A673 (cell line): ENCODE measurements at regions not wholly inside any gene's neighbourhood (a gene's known extent, or its start where the extent isn't known, plus 50 kb on each side); places are given as distances from the start of the nearest gene placed in this dataset.

Experiments used
- BruUV-seq: library from RNA; stranded (reverse); fragments of 400-500 nt; replicated peaks from 2 replicates; lab custom pipeline; 2021; lab: Mats Ljungman, UMichigan
- CTCF ChIA-PET: fragments of 300-600 bp; sonication (Branson Sonifier 250); formaldehyde crosslinking; loops from one replicate; lab custom pipeline; 2022; ENCODE audit warnings: antibody characterized with exemption; lab: Charles Lee
- POLR2A ChIA-PET: fragments of 300-600 bp; sonication (Branson Sonifier 250); formaldehyde crosslinking; loops from one replicate; lab custom pipeline; 2022; ENCODE audit warnings: antibody characterized with exemption; ENCODE audit not compliant: low non-redundant PET; lab: Charles Lee
- DNase-seq: peaks from one replicate; pipeline ENCODE4 v3.0.0-alpha.2; 2015; ENCODE audit warnings: low spot score
- H3K27ac ChIP-seq: fragments of 200-600 bp; sonication (generic); 2 replicates; pipeline ENCODE4 v1.5.1; 2016; ENCODE audit warnings: mixed run types, low read depth, mild to moderate bottlenecking, mixed read lengths, antibody characterized with exemption, low read length; ENCODE audit not compliant: poor library complexity, severe bottlenecking
- H3K27me3 ChIP-seq: fragments of 200-600 bp; sonication (generic); replicated peaks from 2 replicates; pipeline ENCODE4 v1.6.1; 2017; ENCODE audit warnings: mixed run types, low read depth, mild to moderate bottlenecking, mixed read lengths, antibody characterized with exemption, low read length; ENCODE audit not compliant: insufficient read depth, poor library complexity
- H3K36me3 ChIP-seq: fragments of 200-600 bp; sonication (generic); 2 replicates; pipeline ENCODE4 v1.6.1; 2016; ENCODE audit warnings: mixed run types, mild to moderate bottlenecking, mixed read lengths, antibody characterized with exemption, low read length; ENCODE audit not compliant: insufficient read depth, poor library complexity, severe bottlenecking
- H3K4me1 ChIP-seq: fragments of 200-600 bp; sonication (generic); 2 replicates; pipeline ENCODE4 v1.6.1; 2017; ENCODE audit warnings: mixed run types, mild to moderate bottlenecking, mixed read lengths, antibody characterized with exemption, low read length; ENCODE audit not compliant: insufficient read depth, poor library complexity, severe bottlenecking
- H3K4me3 ChIP-seq: fragments of 200-600 bp; sonication (generic); 2 replicates; pipeline ENCODE4 v1.5.1; 2016; ENCODE audit warnings: low read depth, mixed run types, mild to moderate bottlenecking, mixed read lengths, low read length; ENCODE audit not compliant: poor library complexity, severe bottlenecking
- H3K9me3 ChIP-seq: fragments of 200-600 bp; sonication (generic); 2 replicates; pipeline ENCODE4 v1.6.1; 2016; ENCODE audit warnings: mixed run types, low read depth, mild to moderate bottlenecking, mixed read lengths, antibody characterized with exemption, low read length; ENCODE audit not compliant: poor library complexity, severe bottlenecking
- CTCF ChIP-seq: fragments of 300-800, 200-600 bp; sonication (generic); conservative IDR thresholded peaks from 2 replicates; pipeline ENCODE4 v1.5.1; 2017; ENCODE audit warnings: low read depth, mild to moderate bottlenecking, antibody characterized with exemption, low read length, moderate library complexity, mixed read lengths
- EZH2 ChIP-seq: fragments of 200-600 bp; sonication (generic); IDR thresholded peaks from 2 replicates; pipeline ENCODE4 v1.6.1; 2017; ENCODE audit warnings: borderline replicate concordance, low read depth, mild to moderate bottlenecking, mixed read lengths, antibody characterized with exemption, low read length; ENCODE audit not compliant: poor library complexity, severe bottlenecking
- intact Hi-C: fragments of 100-400 bp; cut with micrococcal nuclease; formaldehyde crosslinking; loops from one replicate; pipeline ENCODE4 v1.10.0; 2022; ENCODE audit not compliant: unreplicated experiment

- no peaks in the 10 kb centered on the region for H3K9me3 ChIP-seq
- BruUV-seq: no TSS peak
- CTCF ChIA-PET: no interaction called here
- no peaks in the 10 kb centered on the region for H3K27me3 ChIP-seq
- POLR2A ChIA-PET: no interaction called here
- no peak overlapping the region for H3K4me3 ChIP-seq
- DNase-seq: no peak
- no peak for TF ChIP-seq EZH2
- no peak for TF ChIP-seq CTCF
- no peak overlapping the region for H3K27ac ChIP-seq
- H3K4me1 ChIP-seq: no peaks in the 10 kb centered on the region
- no peaks in the 10 kb centered on the region for H3K36me3 ChIP-seq
- intact Hi-C loops: no loop called here
Observed at GRCh38 chr13:73591861-73592260, 533.1 kb downstream of the KLF5 start.

GRCh38 chr13:73590795-73591194 lies 532.0 kb downstream of the KLF5 start:
- TF ChIP-seq EZH2: no peak
- TF ChIP-seq CTCF: no peak
- Histone ChIP-seq H3K27ac (no peak overlapping the region), H3K4me3 (no peak overlapping the region), H3K36me3 (no peaks in the 10 kb centered on the region), H3K27me3 (no peaks in the 10 kb centered on the region), H3K4me1 (no peaks in the 10 kb centered on the region), H3K9me3 (no peaks in the 10 kb centered on the region)
- BruUV-seq: no TSS peak
- CTCF ChIA-PET: interaction anchor here (0.6 kb wide), 1 partner anchor 531 kb away, joined by 5 read pairs; no protein-coding TSS in a partner anchor
- no peak for DNase-seq
- POLR2A ChIA-PET: no interaction called here
- intact Hi-C loops: no loop called here

- ChIA-PET CTCF (no interaction called here), POLR2A (interaction anchor here (0.6 kb wide), 1 partner anchor 799 kb away, joined by 3 read pairs; no protein-coding TSS in a partner anchor)
- no peak overlapping the region for H3K4me3 ChIP-seq
- H3K27me3 ChIP-seq: no peaks in the 10 kb centered on the region
- intact Hi-C loops: no loop called here
- no peak for DNase-seq
- H3K9me3 ChIP-seq: no peaks in the 10 kb centered on the region
- H3K27ac ChIP-seq: no peak overlapping the region
- no peaks in the 10 kb centered on the region for H3K36me3 ChIP-seq
- H3K4me1 ChIP-seq: no peaks in the 10 kb centered on the region
- no TSS peak for BruUV-seq
- TF ChIP-seq EZH2 (no peak), CTCF (no peak)
Observed at GRCh38 chr13:73585236-73585635, 526.4 kb downstream of the KLF5 start.
